T follicular helper cell (primary cell): ENCODE measurements at regions not wholly inside any gene's neighbourhood (a gene's known extent, or its start where the extent isn't known, plus 50 kb on each side); places are given as distances from the start of the nearest gene placed in this dataset.

Experiments
- DNase-seq: peaks from one replicate; pipeline ENCODE4 v3.0.0-alpha.2; 2020; ENCODE audit warnings: low read depth

GRCh38 chr6:164917211-164917610 is 392.2 kb downstream of the C6orf118 start:
- DNase-seq, result no peak

GRCh38 chr6:164916087-164916486 is 393.3 kb downstream of the C6orf118 start:
- DNase-seq, result no peak

GRCh38 chr6:164911873-164912580 is 397.4 kb downstream of the C6orf118 start:
- no peak for DNase-seq

GRCh38 chr6:164911151-164911550 is 398.3 kb downstream of the C6orf118 start:
- DNase-seq, result no peak

- no peak for DNase-seq
These were observed 402.6 kb downstream of the C6orf118 start for GRCh38 chr6:164906766-164907165.

- DNase-seq, result no peak
These were observed 404.1 kb downstream of the C6orf118 start for GRCh38 chr6:164905311-164905710.

GRCh38 chr6:164898412-164898811 is 411.0 kb downstream of the C6orf118 start:
- no peak for DNase-seq

GRCh38 chr6:164897523-164898235 is 411.7 kb downstream of the C6orf118 start:
- no peak for DNase-seq

GRCh38 chr6:164889980-164890379 is 419.4 kb downstream of the C6orf118 start:
- no peak for DNase-seq

- DNase-seq, result no peak
These were observed 421.7 kb downstream of the C6orf118 start for GRCh38 chr6:164887660-164888059.

GRCh38 chr6:164882236-164882635 is 427.2 kb downstream of the C6orf118 start:
- DNase-seq, result no peak

GRCh38 chr6:164871783-164872182 is 437.6 kb downstream of the C6orf118 start:
- DNase-seq, result no peak

- DNase-seq, result no peak
These were observed 439.2 kb downstream of the C6orf118 start for GRCh38 chr6:164870164-164870563.

GRCh38 chr6:164861967-164862366 is 447.4 kb downstream of the C6orf118 start:
- no peak for DNase-seq

GRCh38 chr6:164859816-164860215 is 449.6 kb downstream of the C6orf118 start:
- no peak for DNase-seq

GRCh38 chr6:164856138-164856537 is 453.3 kb downstream of the C6orf118 start:
- DNase-seq, result no peak

GRCh38 chr6:164855281-164855680 is 454.1 kb downstream of the C6orf118 start:
- no peak for DNase-seq

- no peak for DNase-seq
These were observed 454.9 kb downstream of the C6orf118 start for GRCh38 chr6:164854526-164854925.

- no peak for DNase-seq
These were observed 463.6 kb downstream of the C6orf118 start for GRCh38 chr6:164845773-164846172.

- DNase-seq, result no peak
These were observed 467.3 kb downstream of the C6orf118 start for GRCh38 chr6:164842085-164842484.

- DNase-seq, result no peak
These were observed 471.3 kb downstream of the C6orf118 start for GRCh38 chr6:164838068-164838615.

GRCh38 chr6:164836486-164836885 is 472.9 kb downstream of the C6orf118 start:
- DNase-seq, result no peak

GRCh38 chr6:164832410-164832809 is 477.0 kb downstream of the C6orf118 start:
- no peak for DNase-seq
